ENCODE measurements at regions not wholly inside any gene's neighbourhood (a gene's known extent, or its start where the extent isn't known, plus 50 kb on each side); places are given as distances from the start of the nearest gene placed in this dataset.

GRCh38 chr20:12358006-12358654 lies 440.4 kb downstream of the BTBD3 start:
- peak; percentile 27 to 61 for TF ChIP-seq CTCF (conservative IDR thresholded peaks at IDR 0.05 in 1 of 2, IDR thresholded peaks at IDR 0.05 in 1 of 2; ENCODE audit: extremely low read depth in 1 of 2, insufficient read depth in 1 of 2, low read depth in 1 of 2, low read length in 2 of 2)
- no peak for TF ChIP-seq EZH2 (IDR thresholded peaks at IDR 0.05; ENCODE audit: borderline replicate concordance, low read length)
